ENCODE measurements at regions not wholly inside any gene's neighbourhood (a gene's known extent, or its start where the extent isn't known, plus 50 kb on each side); places are given as distances from the start of the nearest gene placed in this dataset.
"Not testable (repeated sequence)": the region's sequence is repeated elsewhere in the genome, so short reads cannot be mapped to it uniquely, and the experiment has no call there.

GRCh38 chr2:7693246-7694075 is 776.2 kb downstream of the RNF144A start:
- no peak for DNase-seq

GRCh38 chr2:7694076-7694985 is 777.1 kb downstream of the RNF144A start:
- DNase-seq, result no peak

GRCh38 chr2:7696556-7696955 is 779.3 kb downstream of the RNF144A start:
- not testable (repeated sequence) for DNase-seq

DNA sequence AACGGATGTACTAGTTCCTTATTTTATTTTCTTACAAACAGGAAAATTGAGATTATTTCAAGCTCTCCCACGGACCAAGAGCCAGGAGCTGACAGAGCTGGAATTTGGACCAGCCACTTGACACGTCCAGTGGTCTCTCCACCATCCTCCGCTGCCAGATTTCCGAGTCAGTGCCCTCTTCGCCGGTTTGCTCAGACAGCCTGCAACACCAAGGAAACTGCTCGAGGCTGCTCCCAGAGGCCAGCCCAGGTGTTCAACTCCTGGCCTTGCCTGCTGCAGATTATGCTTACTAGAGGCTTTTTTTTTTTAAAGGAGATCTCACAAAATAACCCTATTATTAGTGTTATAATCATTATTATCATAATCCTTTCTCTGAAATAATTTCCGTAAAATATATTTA is 779.8 kb downstream of the RNF144A start:
- DNase-seq, result no peak

DNA sequence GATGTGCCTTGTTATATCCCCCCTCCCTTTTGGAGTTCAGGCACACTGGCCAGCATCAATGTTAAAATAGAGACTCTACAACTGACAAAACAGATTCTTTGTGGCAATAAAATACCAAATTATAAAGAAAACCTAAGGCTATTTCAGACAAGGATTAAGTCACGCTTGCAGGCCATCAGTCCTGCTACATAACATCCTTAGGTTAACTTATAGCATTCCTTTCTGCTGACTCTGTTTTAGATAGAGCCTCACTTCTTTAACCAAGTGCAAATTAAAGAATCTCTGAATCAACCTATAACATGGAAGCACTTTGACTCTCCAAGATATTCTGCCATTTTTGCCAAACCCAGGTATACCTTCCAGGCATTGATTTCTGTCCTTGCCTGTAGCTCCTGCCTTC is 784.6 kb downstream of the RNF144A start:
- DNase-seq, result no peak

GRCh38 chr2:7703048-7703447 is 785.8 kb downstream of the RNF144A start:
- DNase-seq, result no peak

GRCh38 chr2:7703543-7704144 is 786.4 kb downstream of the RNF144A start:
- no peak for DNase-seq

- no peak for DNase-seq
Measured at GRCh38 chr2:7704296-7704865, 787.2 kb downstream of the RNF144A start.

- no peak for DNase-seq
Measured at GRCh38 chr2:7706791-7707190, 789.6 kb downstream of the RNF144A start.

GRCh38 chr2:7707723-7708122 is 790.5 kb downstream of the RNF144A start:
- no peak for DNase-seq

DNA sequence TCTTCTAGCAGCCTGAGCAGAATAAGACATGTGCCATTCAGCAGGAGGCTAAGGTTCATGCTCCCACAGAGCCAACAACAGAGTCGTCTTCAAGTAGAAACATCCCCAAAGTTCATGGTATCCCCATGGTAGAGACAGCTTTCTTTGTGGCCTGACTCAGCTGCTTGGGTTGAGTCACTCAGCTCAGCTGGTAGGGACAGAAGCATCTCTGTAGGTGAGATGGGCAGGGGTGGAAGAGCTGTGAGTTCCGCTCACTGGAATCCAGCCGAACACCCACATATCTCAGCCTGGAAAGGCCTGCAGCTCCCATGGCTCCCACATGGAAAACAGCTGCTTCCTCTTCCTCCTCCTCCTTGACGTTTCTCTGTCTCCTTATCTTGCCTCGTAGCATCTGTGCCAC is 792.7 kb downstream of the RNF144A start:
- no peak for DNase-seq

- no peak for DNase-seq
Measured at GRCh38 chr2:7711167-7711566, 794.0 kb downstream of the RNF144A start.

DNA sequence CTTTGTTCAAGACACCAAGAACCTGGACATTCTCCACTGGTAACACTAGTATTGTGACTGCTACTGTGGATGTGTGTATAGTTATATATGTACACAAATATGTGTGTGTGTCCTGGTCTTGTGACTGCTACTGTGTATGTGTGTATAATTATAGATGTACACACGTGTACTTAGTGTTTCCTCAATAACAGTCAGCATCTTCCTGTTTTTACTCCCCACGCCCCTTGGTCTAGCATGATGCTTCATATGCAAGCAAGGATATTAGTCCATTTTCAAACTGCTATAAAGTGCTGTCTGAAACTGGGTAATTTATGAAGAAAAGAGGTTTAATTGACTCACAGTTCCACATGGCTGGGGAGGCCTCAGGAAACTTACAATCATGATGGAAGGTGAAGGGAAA is 802.7 kb downstream of the RNF144A start:
- DNase-seq, result no peak

DNA sequence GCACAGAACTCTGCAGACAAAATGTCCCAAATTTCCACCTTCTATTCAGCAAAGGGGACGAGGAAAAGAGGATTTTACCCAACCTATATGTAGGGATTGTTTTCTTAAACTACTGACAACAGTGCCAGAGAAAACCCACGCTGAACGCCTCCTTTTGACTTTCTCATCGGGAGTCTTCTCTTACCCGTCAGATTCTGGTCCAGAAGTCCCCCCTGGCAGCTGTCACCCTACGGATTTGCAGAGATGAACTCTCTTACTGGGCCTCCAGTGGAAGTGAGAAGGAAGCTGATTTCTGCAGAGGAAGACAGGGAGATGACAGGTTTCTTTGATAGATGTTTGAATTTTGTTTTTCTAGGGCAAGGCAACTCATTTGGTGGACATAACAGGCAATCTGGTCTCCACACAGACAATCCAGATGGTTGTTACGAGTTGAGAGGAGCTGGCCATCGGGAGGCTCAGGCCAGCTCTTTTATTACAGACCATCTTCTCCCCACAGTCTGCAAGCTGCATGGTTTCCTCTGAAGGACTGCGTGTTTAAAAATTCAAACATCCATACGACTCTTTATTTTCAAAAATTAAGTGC is 804.3 kb downstream of the RNF144A start:
- DNase-seq, result no peak

GRCh38 chr2:7722212-7722910 is 805.1 kb downstream of the RNF144A start:
- no peak for DNase-seq

DNA sequence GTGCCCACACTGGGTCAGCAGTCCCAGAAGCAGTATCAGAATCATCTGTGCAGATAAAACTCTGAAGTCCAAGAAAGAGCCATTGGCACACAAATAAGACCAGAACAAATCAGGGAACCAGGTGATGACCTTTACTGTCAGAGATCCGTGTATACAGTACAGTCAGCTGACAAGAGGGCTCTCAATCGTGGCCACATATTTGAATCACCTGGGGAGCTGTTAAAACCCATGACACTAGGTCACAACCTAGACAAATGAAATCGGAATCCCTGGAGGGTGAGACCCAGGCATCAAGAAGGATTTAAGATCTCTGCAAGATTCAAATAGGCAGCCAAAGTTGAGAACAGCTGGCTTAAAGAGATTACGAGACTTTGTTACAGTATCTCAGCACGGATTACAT is 807.1 kb downstream of the RNF144A start:
- DNase-seq, result no peak

DNA sequence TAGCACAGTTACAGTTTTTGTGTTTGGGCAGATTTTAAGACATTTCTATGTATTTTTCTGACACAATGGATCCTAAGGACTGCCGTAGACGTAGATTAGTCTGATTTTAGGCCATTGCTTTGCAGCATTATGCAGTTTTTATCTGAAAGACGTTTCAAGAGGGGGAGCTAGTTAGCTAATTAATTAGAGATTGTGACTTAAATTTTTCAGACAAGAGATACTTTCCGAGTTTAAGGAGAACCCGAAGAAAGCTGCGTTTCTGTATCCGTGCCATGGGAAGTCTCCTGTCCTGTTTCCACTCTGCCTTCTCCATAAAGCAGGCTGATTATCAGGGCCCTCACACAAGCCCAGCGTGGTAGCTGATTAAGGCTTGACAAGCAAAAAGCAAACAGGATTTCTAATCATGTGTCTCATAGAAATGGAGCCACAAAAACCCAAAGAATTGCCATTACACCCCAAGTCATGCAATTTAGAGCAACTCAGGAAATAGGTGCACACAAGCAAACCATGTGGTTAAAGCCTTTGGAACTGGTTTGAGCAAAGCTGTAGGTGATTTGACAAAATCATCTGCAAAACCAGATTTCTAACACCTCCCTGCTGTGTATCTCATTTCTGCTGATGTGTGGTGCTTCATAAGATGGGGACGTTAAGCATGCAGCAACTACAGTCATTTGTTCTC is 808.1 kb downstream of the RNF144A start:
- no peak for DNase-seq

DNA sequence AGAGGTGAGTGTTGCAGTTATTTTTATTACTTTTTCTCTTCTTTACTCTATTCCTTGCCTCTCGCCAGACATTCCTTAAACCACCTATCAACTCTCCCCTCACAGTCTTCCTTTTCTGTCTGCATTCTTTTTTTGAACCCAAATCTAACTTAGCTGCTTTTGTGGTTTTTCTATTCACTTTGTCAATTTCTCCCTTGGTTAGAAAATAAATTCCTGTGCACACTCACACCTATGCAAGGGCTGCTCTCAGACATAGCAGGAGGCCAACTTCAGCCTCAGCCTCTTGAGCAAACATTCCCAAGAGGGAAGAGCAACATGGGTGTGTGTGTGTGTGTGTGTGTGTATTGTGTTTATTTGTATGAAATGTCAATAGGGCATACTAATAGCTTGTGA is 808.6 kb downstream of the RNF144A start:
- no peak for DNase-seq

DNA sequence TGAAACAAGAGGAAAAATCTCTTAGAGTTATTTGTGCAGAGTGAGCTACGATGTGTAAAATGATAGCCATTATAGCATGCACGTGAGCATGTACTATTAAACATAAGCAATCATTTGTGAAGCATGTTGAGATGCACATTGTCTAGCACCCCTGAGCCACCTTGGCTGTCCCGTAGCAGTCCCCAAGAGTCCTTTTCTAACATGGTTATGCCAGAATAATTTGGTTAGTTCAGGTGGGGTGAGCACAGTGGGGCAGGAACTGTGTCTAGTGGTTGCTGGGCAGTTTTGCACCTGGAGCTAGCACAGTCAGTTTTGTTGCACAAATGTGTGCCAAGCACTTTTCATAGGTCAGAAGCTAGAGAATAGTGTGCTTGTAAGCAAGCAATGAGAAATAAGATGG is 809.8 kb downstream of the RNF144A start:
- DNase-seq, result no peak

DNA sequence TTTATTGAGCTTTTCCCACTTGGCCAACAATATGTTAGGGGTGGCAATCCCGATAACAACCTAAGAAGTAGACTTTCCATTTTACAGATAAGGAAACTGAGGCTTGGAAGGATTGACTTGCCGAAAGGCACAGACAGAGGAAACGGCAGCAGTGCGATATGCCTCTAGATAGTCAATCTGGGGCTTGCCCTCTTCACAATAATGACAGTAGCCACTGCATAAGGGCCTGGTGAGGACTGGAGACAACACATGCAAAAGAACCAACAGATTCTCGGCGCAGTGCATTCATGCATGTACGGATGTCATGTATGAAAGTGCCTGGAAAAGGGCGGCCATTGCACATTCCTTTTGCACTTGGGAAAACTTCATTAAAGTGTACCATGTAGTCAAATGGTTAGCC is 811.2 kb downstream of the RNF144A start:
- DNase-seq, result no peak

DNA sequence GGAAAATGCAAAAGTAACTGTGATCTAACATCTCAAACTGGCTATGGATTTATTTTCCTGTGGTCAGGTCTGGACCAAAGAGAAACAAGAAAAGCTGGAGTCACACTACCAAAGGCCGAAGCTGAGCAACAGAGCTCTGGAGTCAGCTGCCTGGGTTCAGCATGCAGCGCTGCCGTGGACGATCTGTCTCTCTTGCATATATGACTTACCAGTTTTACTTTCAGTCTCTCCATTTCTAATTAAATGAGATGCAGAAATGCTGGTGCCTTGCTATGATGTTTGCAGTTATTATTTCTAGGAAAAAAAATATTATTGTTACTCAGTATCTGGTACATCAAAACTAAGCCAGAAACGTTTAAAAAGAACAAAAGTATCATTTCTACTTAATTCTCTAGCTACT is 813.2 kb downstream of the RNF144A start:
- DNase-seq, result no peak

- DNase-seq, result no peak
Measured at GRCh38 chr2:7730990-7731389, 813.8 kb downstream of the RNF144A start.
